Ureter (tissue), 1 donor: ENCODE measurements at regions not wholly inside any gene's neighbourhood (a gene's known extent, or its start where the extent isn't known, plus 50 kb on each side); places are given as distances from the start of the nearest gene placed in this dataset.
"Not testable (repeated sequence)": the region's sequence is repeated elsewhere in the genome, so short reads cannot be mapped to it uniquely, and the experiment has no call there.

Experiments
- DNase-seq: peaks from one replicate; pipeline ENCODE4 v3.0.0-alpha.2; 2020; ENCODE audit warnings: low spot score
- donor health status: DM: yes; HTN: yes; CAD: no.

DNA sequence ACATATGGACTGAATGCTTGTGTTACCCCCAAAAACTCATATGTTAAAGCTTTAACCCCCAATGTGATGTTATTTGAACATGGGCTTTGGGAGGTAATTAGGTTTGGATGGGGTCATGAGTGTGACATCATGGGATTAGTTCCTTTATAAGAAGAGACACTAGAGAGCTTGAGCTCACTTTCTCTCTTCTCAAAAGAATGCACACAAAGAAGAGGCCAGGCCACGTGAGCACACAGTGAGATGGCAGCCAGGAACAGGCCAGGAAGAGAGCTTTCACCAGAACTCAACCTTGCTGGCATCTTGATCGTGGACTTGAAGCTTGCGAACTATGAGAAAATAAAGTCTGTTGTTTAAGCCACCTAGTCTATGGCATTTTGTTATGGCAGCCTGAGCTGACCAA, 360.6 kb downstream of the NR2F1-AS1 start:
- DNase-seq: no peak

DNA sequence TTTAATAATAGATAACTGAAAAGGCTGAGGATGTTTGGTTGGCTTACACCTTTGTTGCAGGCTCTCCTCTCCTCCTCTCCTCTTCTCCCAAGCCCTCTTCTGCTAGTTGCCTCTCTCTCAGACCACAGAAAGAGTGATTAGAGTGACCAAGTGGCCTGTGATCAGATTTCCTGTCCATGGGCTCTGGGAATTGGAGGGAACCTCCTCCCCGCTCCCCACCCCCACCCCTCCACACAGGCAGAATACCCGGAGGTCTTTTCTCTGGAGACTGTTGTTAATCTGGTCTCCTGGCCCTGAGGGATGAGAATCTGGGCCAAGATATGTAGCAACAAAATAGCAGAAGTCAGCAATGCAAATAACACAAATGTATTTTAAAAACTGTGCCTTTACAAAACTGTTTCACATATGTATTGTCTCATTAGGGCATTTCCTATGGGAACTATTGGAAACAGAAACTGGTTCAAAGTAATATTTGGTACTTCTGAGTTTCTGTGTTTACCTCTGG, 361.3 kb downstream of the NR2F1-AS1 start:
- DNase-seq: no peak

DNA sequence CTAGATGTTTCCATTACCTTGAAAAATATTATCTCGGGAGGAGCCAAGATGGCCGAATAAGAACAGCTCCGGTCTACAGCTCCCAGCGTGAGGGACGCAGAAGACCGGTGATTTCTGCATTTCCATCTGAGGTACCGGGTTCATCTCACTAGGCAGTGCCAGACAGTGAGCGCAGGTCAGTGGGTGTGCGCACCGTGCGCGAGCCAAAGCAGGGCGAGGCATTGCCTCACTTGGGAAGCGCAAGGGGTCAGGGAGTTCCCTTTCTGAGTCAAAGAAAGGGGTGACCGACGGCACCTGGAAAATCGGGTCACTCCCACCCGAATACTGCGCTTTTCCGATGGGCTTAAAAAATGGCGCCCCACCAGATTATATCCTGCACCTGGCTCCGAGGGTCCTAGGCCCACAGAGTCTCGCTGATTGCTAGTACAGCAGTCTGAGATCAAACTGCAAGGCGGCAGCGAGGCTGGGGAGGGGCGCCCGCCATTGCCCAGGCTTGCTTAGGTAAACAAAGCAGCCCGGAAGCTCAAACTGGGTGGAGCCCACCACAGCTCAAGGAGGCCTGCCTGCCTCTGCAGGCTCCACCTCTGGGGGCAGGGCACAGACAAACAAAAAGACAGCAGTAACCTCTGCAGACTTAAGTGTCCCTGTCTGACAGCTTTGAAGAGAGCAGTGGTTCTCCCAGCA, 367.8 kb downstream of the NR2F1-AS1 start:
- not testable (repeated sequence) for DNase-seq

DNA sequence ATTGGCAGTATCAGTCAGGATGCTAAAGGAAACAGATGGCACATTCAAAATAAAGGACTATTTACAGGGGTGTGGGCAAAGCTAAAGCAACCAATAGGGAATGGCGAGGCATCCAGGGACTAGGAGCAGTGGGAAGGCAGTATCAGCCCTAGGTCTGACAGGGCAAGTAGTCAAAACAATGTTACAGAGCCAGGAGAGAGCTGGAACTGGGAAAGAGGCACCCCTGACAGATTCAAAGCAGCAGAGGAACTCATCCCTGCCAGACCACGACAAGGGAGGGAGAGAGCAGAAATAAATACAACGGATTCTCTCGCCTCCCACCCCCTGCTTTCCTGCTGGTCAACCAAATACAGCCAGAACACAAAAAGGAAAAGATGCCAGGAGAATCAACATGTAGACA, 371.5 kb downstream of the NR2F1-AS1 start:
- DNase-seq: no peak

DNA sequence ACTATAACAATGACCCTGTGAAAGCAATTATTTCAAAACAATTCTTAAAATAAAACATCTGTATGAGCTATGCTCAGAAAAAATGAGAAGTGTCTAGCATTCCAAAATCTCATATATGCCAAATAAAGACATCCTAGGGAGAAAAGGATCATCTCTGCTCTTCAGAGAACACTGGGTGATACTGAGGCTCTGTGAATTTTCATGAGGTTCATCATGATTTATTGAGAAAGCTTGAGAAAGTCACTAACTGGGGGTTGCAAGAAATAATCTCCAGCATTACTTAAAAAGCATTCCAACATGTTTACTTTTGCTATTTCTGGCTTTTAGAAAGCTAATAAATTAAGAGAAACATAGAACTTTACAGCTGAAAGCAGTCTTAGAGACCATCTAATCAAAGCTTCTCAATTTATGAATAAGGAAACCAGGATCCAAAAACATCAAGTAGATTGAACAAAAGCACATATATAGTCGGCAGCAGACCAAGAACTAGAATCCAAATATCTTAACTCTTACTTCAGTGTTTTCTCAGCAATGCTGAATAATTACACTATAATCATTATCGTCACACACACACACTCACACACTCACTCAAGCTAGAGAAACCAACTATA, 372.8 kb downstream of the NR2F1-AS1 start:
- DNase-seq: no peak

DNA sequence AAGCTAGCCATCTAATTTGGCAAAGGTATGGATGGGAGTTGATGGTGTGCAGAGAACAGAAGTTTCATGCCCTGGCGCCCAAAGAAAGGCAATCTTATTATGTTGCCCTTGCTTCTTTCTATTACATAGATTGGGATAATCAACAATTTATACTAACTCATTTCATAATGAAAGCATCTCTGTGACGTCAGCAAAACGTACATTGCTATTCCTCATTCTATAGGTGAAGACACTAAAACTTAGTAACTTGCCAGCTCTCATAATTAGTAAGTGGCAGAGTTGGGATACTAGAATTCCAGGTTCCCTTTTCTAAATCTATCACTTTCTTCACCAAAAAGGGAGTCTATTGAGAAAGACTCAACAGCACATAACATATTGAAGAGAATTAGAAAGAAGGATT, 374.8 kb downstream of the NR2F1-AS1 start:
- DNase-seq: no peak

DNA sequence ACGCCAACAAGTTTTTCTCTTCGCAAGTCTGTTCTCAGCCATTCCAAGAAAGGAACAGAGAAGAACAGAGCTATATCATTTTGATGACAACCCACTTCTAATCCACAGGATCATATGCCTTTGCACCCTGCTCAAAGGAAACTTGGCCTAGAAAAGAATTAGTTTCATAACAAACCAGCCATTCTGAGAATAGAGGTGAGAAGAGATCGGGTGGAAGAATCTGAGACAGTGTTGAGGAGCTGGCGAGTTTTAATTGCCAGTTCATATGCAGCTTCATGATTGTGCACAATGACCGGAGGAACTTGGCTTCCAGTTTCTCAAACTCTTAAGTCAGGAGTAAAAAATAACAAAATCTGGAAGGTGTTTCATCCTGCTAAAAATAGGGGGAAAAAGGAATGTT, 380.0 kb downstream of the NR2F1-AS1 start:
- no peak for DNase-seq

DNA sequence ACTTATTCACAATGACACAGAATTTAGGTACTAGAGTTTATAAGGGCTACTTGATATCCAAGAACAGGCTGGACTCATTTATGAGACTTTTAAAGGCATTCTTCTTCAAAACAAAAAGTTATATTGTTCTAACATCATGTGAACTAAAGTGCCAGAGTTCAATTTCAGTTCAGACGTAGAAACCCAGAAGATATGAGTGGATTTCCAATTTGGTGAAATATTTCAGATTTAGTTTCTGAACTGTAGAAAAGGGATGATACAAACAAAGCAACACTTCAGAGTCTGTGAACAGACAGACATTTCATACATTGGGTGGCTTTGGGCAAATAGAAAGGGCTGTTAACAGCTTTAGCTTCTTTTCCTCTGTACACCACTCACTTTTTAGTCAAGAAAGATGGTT, 384.0 kb downstream of the NR2F1-AS1 start:
- DNase-seq: no peak

DNA sequence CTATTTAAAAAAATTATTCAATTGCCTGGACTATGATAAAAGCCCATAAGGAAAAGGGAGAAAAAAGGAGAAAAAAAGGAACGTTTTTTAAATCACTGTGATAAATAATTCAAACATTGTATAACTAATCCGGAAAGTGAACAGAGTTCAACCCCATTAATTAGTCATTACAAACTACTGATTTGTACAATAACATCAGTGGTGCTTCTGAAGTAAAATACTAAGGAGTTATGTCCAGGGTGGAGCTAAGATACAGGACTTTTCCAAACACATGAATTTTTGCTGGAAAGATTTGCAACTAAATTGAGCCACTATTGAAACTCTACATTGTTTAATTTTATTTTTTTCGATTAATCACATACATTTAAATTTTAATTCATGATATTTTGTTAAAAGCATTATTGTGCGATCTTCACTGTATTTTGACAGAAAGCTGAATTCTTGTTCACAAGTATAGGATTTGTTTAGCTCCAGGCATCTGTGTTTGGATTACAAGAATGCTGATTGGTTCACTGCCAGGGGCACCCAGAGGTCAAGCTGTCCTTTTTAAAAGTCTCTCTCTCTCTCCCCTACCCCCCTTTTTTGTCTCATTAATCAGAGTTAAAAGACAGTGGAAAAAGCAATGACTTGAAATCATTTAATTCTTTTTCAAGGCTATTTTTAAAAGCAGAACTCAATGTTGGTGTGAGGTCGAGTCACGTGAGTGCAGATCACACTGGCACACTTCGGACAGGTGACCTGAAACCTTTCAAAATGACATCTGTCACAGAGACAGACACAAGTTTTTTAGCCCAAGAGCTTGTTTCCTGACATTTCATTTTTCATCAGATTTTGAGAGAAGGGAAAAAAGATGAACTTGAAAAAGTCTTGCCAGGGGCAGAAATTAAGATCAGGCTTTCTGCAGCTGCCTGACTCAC, 387.3 kb downstream of the NR2F1-AS1 start:
- DNase-seq: no peak

DNA sequence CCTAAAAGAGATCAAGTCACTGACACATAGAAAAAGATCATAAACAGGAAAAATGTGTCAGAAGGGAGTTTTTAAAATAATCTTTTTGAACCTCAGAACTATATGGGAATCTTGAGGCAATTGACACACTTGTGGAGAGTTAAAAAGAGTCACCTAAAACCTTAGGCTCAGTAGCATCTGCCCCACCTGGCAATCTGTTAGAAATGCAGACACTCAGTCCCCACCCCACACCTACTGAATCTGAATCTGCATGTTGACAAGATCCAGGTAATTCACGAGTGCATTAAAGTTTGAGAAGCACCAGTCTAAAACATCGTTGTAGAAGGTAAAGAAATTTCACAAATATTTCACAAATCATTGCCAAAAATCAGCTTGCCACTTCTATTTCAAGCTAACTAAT, 388.3 kb downstream of the NR2F1-AS1 start:
- no peak for DNase-seq

DNA sequence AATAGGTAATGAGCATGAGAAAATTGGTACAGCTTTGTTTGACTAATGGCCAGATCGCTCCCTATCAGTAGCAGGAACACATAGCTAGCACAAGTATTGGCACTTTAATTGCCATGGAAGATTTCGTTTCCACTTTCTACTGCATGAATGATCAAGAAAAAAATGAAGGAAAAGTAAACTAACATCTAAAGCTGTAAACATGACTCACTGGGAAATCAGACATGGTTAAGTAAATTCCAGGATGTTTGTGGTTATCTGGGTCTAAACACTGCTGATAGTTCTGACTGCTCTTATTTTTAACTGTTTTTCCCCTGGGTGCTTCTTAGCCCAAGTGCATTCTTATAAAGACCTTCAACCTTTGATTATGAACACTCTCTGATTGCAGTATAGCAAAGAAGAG, 388.9 kb downstream of the NR2F1-AS1 start:
- DNase-seq: no peak

DNA sequence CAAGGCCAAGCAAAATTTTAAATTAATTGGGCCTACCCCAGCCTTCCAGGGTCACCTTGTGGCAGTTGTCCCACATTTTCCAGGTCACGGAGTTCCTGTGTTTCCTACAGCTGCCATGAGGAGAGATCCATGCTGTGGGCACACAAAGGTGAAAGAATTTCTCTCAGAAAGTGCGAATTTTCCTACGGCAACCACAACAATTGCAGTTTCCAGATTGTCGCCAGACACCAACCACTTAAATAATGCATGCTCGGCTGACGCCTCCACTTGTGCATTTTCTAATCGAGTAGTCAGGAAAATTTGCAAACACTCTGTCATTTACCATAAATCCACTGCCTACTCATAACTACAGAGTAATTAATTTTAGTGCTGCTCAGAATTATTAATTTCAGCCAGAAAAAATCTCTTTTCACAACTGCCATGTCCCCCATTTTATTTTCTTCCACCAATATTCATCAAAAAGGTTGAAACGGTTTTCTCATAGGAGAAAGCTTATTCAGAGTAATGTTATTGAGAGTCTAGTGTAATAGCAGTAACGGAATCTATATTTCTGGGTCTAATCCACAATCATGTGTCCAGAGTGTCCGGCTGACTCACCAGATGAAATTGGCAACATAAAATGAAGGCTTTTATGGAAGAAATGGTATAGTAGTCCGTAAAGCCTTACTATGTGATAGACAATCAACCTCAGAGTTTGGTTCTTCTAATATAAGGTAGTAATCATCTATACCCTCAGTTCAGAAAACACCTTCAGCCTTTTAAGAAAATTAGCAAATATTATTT, 389.8 kb downstream of the NR2F1-AS1 start:
- no peak for DNase-seq

DNA sequence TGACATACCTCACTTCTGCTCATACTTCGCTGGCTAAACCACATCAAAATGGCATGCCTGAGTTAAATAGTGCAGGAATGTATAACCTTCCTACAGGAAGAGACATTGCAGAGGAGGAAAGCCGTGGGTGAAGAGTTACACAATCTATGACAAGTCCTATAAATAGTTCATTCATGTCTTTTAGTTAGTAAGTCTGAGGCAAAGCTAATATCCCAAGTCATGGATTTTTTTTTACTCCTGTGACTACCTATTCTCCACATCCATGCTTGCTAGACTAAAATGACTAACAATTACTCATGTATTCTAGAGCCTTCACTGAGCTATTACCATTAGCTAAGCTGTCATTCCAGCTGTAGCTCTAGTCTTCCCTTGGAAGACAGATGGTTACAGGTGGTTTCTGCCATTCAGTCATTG, 391.3 kb downstream of the NR2F1-AS1 start:
- no peak for DNase-seq

DNA sequence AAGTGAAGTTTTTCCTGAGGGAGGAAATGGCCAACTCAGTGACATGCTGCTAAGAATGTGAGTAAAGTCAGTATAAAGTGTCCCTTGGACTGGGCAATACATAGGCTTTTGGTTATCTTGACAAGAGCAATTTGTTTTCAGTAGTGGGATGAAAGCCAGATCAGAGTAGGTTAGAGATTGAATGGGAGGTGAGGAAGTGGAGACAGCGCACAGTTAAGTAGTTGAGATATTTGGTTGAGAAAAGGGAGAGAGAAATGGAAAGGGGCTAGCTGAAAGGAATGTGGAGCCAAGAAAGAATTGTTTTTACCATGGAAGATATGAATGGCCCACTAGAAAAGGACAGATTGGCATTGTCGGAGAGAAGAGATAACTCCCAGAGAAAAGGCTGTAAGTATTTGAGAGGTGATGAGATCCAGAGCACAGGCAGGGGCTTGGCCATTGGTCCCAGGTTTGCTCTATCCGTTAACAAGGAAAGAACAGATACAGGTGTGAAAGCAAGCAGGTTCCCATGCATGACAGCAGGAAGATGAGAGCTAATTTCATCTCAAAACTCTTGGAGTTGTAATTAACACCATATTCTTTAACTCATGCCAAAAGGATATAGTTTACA, 392.0 kb downstream of the NR2F1-AS1 start:
- no peak for DNase-seq

DNA sequence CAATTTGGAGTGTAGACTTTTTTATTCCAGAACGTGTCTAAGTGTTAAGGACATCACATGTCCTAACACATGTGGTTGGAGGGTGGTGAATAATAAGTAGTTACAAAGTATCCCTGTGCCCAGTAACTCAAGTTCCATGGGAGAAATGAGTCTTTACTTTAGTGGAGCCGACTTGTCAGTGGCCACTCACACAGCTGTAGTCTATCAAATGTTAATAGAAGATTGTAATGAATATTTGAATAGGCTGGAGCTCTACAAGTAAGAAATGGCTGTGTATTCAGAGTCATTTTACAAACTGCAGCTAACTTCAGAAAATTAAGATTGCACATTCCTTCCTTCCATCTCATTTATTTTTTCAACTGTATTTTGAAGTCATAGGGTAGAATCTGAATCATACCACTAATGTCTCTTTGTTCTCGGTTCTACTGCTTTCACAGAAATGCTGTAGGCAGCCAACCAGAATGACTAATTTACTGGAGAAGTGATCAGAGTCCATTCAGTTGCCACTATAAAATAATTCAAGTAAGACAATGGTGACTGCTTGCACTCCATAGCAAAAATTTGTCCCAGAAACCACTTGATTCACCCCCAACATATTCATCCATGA, 394.8 kb downstream of the NR2F1-AS1 start:
- no peak for DNase-seq

DNA sequence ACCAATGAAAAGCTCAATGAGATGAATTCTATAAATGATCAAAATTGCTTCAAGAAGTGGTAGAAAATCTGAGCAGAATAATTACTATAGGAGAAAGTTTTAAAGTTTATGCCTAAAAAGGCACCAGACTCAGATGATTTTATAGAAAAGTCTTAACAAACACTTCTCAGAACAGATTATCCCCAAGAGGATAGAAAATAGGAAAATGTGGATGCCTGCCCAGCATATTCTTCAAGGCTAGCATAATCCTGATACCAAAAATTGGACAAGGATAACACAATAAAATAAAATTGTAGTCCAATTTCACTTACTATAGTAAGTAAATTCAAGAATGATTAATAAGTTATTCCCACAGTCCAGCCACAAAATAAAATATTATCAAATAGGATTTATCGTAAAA, 397.0 kb downstream of the NR2F1-AS1 start:
- no peak for DNase-seq

DNA sequence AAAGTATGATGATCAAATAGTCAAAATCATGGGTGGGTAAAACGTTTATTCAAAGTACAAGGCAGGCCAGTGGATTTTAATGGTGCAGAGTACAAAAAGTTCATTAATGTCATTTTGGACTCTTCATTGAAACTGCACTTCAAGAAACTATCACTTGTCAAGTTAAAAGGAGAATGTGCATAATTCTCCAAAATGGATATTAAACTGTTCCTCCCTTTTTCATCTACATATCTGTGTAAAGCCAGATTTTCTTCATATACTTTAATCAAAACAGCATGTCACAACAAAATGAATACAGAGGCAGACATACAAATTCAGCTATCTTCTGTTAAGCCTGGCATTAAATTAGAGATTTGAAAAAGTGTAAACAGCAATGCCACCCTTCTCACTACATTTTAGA, 401.6 kb downstream of the NR2F1-AS1 start:
- no peak for DNase-seq

DNA sequence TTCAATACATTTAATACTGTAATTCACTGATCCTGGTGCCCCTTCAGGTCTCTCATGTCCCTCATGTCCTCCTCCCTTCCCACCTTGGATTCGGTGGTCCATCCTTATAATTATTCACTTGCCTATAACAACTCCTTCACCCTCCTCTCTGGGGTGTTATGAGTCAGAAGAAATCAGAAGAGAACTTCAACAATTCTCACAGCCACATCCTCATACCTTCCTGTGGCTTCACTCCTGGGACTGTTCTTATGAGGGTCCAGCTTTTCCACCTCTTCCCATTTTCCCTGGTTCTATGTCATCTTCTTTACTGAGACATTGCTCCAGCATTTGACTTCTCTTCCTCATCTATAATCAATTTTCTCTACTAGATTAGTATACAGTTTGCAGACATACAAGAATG, 406.1 kb downstream of the NR2F1-AS1 start:
- no peak for DNase-seq

DNA sequence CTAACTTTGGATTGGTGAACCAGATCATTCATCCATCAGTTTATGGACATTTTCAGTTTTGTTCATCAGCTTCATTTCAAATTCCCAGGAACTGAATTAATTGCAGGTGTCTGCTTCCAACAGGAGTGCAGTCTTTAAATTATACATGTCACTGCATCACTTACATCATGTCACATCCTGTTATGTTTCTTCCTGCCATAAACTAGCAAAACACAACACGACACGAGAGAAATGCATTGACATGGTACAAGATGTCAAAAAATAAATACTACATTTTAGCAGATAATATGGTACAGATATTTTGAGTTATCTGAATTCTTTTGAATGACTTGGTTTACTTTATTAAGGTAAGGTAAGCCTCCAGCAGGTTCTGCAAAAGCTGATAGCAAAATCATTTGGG, 415.5 kb downstream of the NR2F1-AS1 start:
- DNase-seq: no peak

DNA sequence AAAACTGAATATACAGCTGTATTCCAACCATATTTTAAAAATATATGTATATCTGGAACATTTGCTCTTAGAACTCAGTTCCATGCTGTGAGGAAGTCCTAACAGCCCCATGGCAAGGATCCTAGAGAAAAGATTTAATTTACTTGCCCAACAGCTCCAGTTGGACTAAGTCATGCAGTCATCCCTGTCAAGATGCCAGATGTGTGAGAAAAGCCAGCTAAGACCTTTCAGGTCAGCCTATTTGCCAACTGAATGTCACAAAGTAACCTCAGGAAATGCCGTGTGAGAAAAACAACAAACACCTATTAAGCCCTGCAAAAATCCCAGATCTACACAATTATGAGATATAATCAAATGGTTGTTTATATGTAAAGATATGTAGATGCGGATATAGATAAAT, 416.3 kb downstream of the NR2F1-AS1 start:
- DNase-seq: peak; percentile 51
